Fibroblast of the aortic adventitia (primary cell): ENCODE measurements at regions not wholly inside any gene's neighbourhood (a gene's known extent, or its start where the extent isn't known, plus 50 kb on each side); places are given as distances from the start of the nearest gene placed in this dataset.

Experiments
- DNase-seq: peaks from one replicate; pipeline ENCODE4 v3.0.0-alpha.2; 2010; ENCODE audit warnings: low read depth
- H3K4me3 ChIP-seq: 2 replicates; pipeline ENCODE4 v1.5.1; 2011; ENCODE audit warnings: low read depth, mild to moderate bottlenecking, control low read depth, low read length, moderate library complexity
- CTCF ChIP-seq: IDR thresholded peaks from 2 replicates; pipeline ENCODE4 v1.5.1; 2011; ENCODE audit warnings: mild to moderate bottlenecking, low read length, control low read depth, inconsistent platforms; ENCODE audit not compliant: insufficient read depth

GRCh38 chr13:58729361-58729760, 1097.8 kb downstream of the PCDH17 start:
- DNase-seq = no peak

GRCh38 chr13:58744686-58745085, 1113.1 kb downstream of the PCDH17 start:
- DNase-seq = no peak
- H3K4me3 ChIP-seq = no peak overlapping the region
- no peak for TF ChIP-seq CTCF

More at GRCh38 chr13:58729361-58729760, 1097.8 kb downstream of the PCDH17 start:
- no peak for TF ChIP-seq CTCF
- no peak overlapping the region for H3K4me3 ChIP-seq

- no peak for TF ChIP-seq CTCF
- no peak overlapping the region for H3K4me3 ChIP-seq
- no peak for DNase-seq
These were observed 1136.0 kb downstream of the PCDH17 start for GRCh38 chr13:58767566-58767965.

- H3K4me3 ChIP-seq = no peak overlapping the region
- no peak for DNase-seq
- no peak for TF ChIP-seq CTCF
These were observed 1141.8 kb downstream of the PCDH17 start for GRCh38 chr13:58773280-58773859.

GRCh38 chr13:58782736-58783135, 1151.2 kb downstream of the PCDH17 start:
- no peak overlapping the region for H3K4me3 ChIP-seq
- no peak for DNase-seq
- TF ChIP-seq CTCF = no peak

GRCh38 chr13:58792854-58793253, 1161.3 kb downstream of the PCDH17 start:
- H3K4me3 ChIP-seq = no peak overlapping the region
- DNase-seq = no peak
- TF ChIP-seq CTCF = no peak

- H3K4me3 ChIP-seq = no peak overlapping the region
- no peak for DNase-seq
- no peak for TF ChIP-seq CTCF
These were observed 1164.2 kb downstream of the PCDH17 start for GRCh38 chr13:58795715-58796114.
